NK-92 treated with Interleukin-12 subunit alpha and Interleukin-12 subunit beta, amount 100 ng/mL, for 24 hours (cell line): ENCODE measurements at regions not wholly inside any gene's neighbourhood (a gene's known extent, or its start where the extent isn't known, plus 50 kb on each side); places are given as distances from the start of the nearest gene placed in this dataset.
"Not testable (repeated sequence)": the region's sequence is repeated elsewhere in the genome, so short reads cannot be mapped to it uniquely, and the experiment has no call there.

Source experiments
- DNase-seq: peaks from one replicate; lab custom pipeline; 2025; lab: John Stamatoyannopoulos, UW

DNA sequence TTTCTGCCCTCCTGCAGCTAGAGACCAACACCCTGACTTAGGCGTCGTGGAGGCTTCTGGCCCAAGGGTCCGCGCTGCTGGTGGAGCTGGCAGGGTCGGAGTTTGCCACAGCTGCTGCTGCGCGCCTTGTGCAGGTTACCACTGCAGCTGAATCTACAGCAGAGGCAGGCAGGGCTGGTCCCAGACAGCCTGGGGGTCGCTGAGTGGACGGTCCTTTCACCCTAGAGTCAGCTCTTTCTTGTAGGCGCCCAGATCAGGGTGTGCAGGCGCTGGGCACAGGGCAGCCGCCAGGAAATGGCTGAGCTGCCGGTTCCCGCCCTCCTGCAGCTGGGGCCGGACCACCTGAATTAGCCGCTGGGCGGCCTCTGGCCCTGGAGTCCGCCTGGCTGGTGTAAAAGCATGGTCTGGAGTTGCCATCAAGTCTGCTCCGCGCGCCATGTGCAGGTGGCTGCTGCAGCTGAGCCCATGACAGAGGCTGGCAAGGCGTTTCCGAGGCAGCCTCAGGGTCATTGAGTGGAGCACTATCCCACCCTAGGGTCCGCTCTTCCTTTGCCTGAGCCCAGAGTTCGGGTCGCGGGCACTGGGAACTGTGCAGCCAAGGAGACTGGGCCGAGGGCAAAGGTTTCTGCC, 144.3 kb downstream of the CCDC74A start:
- not testable (repeated sequence) for DNase-seq

GRCh38 chr2:131672471-131673399, 145.0 kb downstream of the CCDC74A start:
- DNase-seq: not testable (repeated sequence)

DNA sequence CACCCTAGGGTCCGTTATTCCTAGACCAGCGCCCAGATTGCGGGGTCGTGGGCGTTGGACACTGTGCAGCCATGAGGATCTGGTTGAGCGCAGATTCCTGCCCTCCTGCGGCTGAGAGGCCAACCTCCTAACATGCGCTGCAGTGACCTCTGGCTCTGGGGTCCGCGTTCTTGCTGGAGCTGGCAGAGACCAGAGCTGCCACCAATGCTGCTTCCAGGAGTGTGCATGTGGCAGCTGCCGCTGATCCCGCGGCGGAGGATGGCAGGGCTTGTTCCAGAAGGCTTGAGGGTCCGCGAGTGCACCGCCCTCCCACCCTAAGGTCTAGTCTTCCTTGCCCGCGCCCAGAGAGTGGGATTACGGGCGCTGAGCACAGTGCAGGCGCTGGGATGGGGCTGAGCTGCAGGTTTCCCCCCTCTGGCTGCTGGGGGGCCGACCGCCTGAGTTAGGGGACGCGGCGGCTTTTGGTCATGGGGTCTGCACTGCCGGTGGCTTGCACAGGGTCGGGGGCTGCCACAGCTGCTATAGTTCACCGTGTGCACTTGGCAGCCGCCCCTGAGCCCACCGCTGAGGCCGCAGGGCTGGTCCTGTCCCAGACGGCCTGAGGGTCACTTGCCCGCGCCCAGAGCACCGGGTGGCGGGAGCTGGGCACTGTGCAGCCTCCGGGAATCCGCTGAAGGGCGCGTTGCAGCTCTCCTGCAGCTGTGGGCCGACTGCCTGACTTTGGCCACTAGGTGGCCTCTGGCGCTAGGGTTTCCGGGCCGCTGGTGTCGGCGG, 145.9 kb downstream of the CCDC74A start:
- peak; percentile 47 for DNase-seq

- no peak for DNase-seq
Measured at GRCh38 chr2:131674174-131674507, 146.5 kb downstream of the CCDC74A start.

DNA sequence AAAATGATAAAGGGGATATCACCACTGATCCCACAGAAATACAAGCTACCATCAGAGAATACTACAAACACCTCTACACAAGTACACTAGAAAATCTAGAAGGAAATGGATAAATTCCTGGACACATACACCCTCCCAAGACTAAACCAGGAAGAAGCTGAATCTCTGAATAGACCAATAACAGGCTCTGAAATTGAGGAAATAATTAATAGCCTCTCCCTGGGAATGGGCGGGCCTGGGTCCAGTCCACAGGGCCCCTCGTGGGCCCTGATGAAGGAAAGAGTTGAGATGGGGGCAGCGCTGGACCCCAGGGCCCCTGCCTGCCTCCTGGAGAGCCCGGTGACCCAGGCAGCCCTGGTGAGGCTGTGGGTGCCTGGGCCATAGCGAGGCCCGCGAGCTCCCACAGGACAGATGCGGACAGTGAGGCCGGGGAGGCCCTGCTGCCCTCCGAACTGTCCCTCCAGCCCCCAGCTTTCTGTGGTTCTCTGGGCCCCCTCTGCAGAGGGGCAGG, 154.0 kb downstream of the CCDC74A start:
- not testable (repeated sequence) for DNase-seq

DNA sequence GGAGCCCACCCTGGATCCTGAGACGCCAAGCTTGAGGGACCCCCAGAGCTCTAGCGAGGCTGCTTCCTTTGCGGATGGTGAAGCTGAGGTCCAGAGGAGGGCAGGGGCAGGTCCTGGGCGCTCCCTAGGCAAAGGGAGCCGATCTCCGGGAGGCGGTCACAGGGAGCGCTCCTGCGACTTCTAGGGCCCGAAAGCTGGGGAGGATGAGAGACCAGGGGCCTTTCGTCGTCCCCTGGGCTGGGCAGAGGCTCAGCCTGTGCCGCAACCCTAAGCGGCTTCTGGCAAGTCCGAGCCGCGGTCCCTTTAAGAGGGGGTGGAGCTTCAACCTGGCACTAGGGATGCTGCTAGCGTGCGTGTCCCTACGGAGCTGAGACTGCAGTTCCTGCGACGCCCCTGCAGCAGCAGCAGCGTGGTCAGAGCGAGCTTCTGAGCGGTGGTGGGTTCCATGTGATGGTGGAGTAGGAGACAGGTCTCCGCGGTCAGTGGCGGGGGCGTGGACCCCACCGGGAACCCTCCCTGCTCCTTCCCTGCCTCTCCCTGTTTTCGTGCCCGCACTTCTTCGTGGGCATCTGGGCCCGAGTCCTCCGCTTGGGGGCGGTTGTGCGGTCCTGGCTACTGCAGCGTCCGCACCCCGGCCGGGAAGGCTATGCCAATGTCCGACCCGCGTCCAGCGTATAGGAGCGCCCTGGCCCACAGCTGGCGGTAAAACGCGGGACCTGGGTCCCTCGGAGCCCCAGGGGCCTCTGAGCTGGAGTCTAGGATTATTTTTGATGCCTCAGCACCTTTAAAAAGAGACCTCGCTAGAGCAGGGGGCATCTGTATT, 154.6 kb downstream of the CCDC74A start:
- peak; percentile 82 for DNase-seq

GRCh38 chr2:131682945-131683330, 155.2 kb downstream of the CCDC74A start:
- DNase-seq: not testable (repeated sequence)

DNA sequence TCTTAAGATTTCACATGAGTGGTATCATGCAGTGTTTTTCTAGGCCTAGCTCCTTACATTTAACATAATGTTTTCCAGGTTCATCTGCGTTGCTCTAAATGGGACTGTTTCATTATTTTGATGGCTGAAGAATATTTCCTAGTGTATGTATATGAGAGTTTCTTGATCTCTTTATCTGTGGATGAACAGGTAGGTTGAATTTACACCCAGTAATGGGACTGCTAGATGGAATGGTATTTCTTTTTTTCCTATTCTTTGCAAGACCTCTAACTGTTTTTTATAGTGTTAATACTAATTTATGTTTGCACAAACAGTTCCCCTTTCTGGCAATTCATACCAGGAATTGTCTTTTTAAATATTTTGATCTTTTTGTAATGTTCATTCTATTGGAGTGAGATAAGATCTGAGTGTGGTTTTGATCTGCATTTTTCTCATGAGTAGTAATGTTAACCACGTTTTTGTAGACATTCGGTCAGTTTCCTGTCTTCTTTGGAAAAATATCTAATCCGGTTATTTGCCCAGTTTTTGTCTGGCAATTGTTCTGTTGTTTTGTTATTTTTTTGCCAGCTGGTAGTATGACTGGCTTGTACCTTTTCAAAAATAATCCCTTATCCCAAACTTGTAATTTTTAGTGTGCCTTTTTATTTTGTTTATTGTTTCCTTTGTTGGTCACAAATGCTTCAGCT, 157.1 kb downstream of the CCDC74A start:
- DNase-seq: not testable (repeated sequence)

GRCh38 chr2:131686164-131686893, 158.6 kb downstream of the CCDC74A start:
- DNase-seq: not testable (repeated sequence)

GRCh38 chr2:131686894-131687238, 159.2 kb downstream of the CCDC74A start:
- not testable (repeated sequence) for DNase-seq

DNA sequence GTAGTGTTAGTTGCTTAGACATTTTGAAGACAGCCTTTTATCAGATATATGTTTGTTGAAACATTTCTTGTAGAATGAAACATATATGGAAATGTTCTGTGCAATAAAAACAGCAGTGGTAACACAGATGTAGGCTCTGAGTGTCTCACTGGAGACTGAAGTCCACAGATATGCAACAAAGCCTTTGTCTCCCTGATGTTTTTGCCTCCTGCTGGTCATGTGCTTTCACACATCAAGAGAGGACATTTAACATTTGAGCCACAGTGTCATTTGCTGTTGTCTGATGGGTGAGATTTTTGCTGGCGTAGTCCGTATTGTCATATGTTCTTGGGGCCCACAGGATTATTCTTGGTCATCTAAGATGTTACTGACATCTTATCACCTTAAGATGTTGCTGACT, 161.4 kb downstream of the CCDC74A start:
- not testable (repeated sequence) for DNase-seq

DNA sequence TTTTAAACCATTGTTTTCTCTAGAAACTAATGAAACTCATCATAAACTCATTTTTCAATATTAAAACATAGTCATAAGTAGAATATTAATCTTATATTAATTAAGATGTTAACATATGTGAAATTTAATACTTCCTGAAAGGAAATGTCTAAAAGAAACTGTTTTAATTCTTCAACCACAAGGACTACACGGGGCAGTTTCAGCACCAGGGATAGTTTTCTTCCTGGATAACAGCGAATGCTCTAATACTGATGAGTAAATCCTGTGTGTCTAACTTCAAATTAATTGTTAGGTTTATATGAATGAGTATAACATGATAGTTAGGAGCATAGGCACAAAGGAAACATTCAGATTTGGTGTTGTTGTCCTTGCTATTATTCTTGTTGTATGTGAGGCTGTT, 183.6 kb downstream of the CCDC74A start:
- DNase-seq: not testable (repeated sequence)

DNA sequence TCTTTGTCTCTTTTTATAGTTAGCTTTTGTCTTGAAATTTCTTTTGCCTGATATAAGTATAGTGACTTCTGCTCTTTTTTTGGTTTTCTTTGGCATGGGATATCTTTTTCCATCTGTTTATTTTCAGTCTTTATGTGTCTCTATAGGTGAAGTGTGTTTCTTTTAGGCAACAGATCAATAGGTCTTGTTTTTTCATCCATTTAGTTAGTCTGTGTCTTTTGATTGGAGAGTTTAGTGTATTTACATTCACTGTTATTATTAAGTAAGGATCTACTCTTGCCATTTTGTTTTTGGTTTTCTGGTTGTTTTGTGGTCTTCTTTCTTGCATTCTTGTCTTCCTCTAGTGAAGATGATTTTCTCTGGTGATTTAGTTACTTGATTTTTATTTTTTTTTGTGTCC, 190.2 kb downstream of the CCDC74A start:
- not testable (repeated sequence) for DNase-seq

- not testable (repeated sequence) for DNase-seq
Measured at GRCh38 chr2:131721163-131721562, 193.5 kb downstream of the CCDC74A start.

- DNase-seq: not testable (repeated sequence)
Measured at GRCh38 chr2:131722256-131722655, 194.6 kb downstream of the CCDC74A start.

GRCh38 chr2:131724019-131724418, 196.3 kb downstream of the CCDC74A start:
- DNase-seq: no peak

GRCh38 chr2:131728451-131728850, 200.8 kb downstream of the CCDC74A start:
- DNase-seq: not testable (repeated sequence)

DNA sequence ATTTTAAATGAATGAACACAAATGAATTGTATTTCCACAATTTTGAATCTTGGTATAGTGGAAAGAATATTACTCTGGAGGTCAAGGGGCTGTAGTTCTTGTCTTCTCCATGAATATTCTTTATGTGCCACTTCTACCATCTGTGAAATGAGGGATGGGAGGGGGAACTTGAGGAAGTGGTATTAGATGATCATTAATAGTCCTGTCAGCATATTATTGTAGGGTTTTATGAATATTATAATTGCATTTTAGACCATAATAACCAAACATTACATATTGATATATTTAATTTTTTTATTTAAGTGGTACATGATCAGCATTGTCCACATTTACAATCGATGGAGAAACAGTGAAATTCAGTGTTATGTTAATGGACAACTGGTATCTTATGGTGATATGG, 205.8 kb downstream of the CCDC74A start:
- not testable (repeated sequence) for DNase-seq

GRCh38 chr2:131736406-131736805, 208.7 kb downstream of the CCDC74A start:
- not testable (repeated sequence) for DNase-seq

GRCh38 chr2:131738533-131738932, 210.8 kb downstream of the CCDC74A start:
- not testable (repeated sequence) for DNase-seq
